Endodermal cell (in vitro differentiated cells): ENCODE measurements at regions not wholly inside any gene's neighbourhood (a gene's known extent, or its start where the extent isn't known, plus 50 kb on each side); places are given as distances from the start of the nearest gene placed in this dataset.

ENCODE experiments used
- DNase-seq: peaks from one replicate; pipeline ENCODE4 v3.0.0-alpha.2; 2017
- H3K27ac ChIP-seq: 2 replicates; pipeline ENCODE4 v1.5.1; 2013; ENCODE audit warnings: mild to moderate bottlenecking, low read depth, low read length, moderate library complexity
- H3K27me3 ChIP-seq: 2 replicates; pipeline ENCODE4 v1.6.1; 2013; ENCODE audit warnings: mild to moderate bottlenecking, low read length, moderate library complexity; ENCODE audit not compliant: insufficient read depth, control insufficient read depth, poor library complexity, severe bottlenecking
- H3K36me3 ChIP-seq: 2 replicates; pipeline ENCODE4 v1.7.0; 2013; ENCODE audit warnings: mild to moderate bottlenecking, low read length, moderate library complexity; ENCODE audit not compliant: control insufficient read depth, insufficient read depth
- H3K4me1 ChIP-seq: one replicate; pipeline ENCODE4 v1.7.0; 2013; ENCODE audit warnings: low read length; ENCODE audit not compliant: control insufficient read depth, insufficient read depth
- H3K4me3 ChIP-seq: 2 replicates; pipeline ENCODE4 v1.5.1; 2013; ENCODE audit warnings: mild to moderate bottlenecking, low read length, moderate library complexity
- H3K9ac ChIP-seq: 2 replicates; pipeline ENCODE4 v1.6.1; 2013; ENCODE audit warnings: mild to moderate bottlenecking, low read length, moderate library complexity; ENCODE audit not compliant: poor library complexity, severe bottlenecking; ENCODE audit errors: extremely low read depth
- H3K9me3 ChIP-seq: 2 replicates; pipeline ENCODE4 v1.6.1; 2013; ENCODE audit warnings: mild to moderate bottlenecking, low read length, moderate library complexity; ENCODE audit not compliant: control insufficient read depth
- H3K27ac Mint-ChIP-seq: 2 replicates; pipeline ENCODE4 v1.8.0; 2020; ENCODE audit warnings: mixed read lengths
- H3K27me3 Mint-ChIP-seq: 2 replicates; pipeline ENCODE4 v1.8.0; 2021; ENCODE audit warnings: mild to moderate bottlenecking, mixed read lengths; ENCODE audit not compliant: insufficient read depth
- H3K36me3 Mint-ChIP-seq: 2 replicates; pipeline ENCODE4 v1.8.0; 2020; ENCODE audit warnings: low read depth, mixed read lengths
- H3K4me1 Mint-ChIP-seq: 2 replicates; pipeline ENCODE4 v1.8.0; 2020; ENCODE audit warnings: mixed read lengths
- H3K4me3 Mint-ChIP-seq: 2 replicates; pipeline ENCODE4 v1.8.0; 2020; ENCODE audit warnings: mild to moderate bottlenecking, moderate library complexity, mixed read lengths
- H3K9me3 Mint-ChIP-seq: 2 replicates; pipeline ENCODE4 v1.8.0; 2020; ENCODE audit warnings: mild to moderate bottlenecking, mixed read lengths
- WGBS, 2 experiments: methylation state at CpG; one replicate each; pipeline versions ENCODE4 v1.1.5 to v1.1.7; 2013; ENCODE audit warnings: missing lambda C conversion rate in 2 of 2, mixed read lengths in 1 of 2; ENCODE audit not compliant: insufficient coverage in 1 of 2, insufficient read length in 1 of 2; 5-methylcytosine and 5-hydroxymethylcytosine counted together
- TF ChIP-seq, protein P1 (sequence below): fragments of 200-600 bp; sonication (generic); conservative IDR thresholded peaks from 2 replicates; pipeline ENCODE4 v1.5.0; 2021; ENCODE audit warnings: antibody characterized with exemption, mild to moderate bottlenecking

DNA sequence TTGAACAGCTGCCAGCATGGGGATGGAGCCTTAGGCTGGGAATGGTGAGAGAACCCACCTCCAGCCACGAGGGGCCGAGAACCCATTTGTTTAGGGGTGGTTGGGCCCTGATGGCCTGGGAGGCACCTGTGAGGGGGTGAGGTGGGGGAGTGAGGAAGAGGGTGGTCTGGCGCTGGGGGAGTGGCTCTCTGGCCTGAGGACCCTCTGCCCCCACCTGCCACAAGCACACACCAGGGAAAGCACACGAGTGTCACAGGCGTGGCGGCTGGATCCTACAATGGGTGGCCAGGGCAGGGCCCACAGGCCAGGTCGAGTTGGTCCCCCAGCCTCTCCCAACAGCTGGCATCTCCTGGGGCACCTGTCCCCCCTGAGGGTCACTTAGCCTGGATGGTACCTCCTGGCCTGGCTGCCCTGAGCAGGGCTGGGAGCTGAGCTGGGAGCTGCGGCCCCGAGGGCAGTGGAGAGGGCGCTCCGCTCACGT is 340.5 kb downstream of the TMEM121 start:
- Mint-ChIP-seq H3K4me1 (no peaks in the 10 kb centered on the region), H3K4me3 (no peak overlapping the region), H3K27ac (no peak overlapping the region), H3K36me3 (no peaks in the 10 kb centered on the region), H3K27me3 (no peaks in the 10 kb centered on the region), H3K9me3 (peaks cover 79% of the 10 kb centered on the region)
- Histone ChIP-seq H3K27me3 (no peaks in the 10 kb centered on the region), H3K9me3 (peaks cover 59% of the 10 kb centered on the region), H3K27ac (no peak overlapping the region), H3K9ac (no peak overlapping the region), H3K36me3 (no peaks in the 10 kb centered on the region), H3K4me1 (no peaks in the 10 kb centered on the region), H3K4me3 (no peak overlapping the region)
- DNase-seq = peak; percentile 5
- 85 to 100% methylated on average over 1 to 9 of the region's 12 CpGs for WGBS, 2 experiments
- TF ChIP-seq, protein P1, sequence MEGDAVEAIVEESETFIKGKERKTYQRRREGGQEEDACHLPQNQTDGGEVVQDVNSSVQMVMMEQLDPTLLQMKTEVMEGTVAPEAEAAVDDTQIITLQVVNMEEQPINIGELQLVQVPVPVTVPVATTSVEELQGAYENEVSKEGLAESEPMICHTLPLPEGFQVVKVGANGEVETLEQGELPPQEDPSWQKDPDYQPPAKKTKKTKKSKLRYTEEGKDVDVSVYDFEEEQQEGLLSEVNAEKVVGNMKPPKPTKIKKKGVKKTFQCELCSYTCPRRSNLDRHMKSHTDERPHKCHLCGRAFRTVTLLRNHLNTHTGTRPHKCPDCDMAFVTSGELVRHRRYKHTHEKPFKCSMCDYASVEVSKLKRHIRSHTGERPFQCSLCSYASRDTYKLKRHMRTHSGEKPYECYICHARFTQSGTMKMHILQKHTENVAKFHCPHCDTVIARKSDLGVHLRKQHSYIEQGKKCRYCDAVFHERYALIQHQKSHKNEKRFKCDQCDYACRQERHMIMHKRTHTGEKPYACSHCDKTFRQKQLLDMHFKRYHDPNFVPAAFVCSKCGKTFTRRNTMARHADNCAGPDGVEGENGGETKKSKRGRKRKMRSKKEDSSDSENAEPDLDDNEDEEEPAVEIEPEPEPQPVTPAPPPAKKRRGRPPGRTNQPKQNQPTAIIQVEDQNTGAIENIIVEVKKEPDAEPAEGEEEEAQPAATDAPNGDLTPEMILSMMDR = no peak

DNA sequence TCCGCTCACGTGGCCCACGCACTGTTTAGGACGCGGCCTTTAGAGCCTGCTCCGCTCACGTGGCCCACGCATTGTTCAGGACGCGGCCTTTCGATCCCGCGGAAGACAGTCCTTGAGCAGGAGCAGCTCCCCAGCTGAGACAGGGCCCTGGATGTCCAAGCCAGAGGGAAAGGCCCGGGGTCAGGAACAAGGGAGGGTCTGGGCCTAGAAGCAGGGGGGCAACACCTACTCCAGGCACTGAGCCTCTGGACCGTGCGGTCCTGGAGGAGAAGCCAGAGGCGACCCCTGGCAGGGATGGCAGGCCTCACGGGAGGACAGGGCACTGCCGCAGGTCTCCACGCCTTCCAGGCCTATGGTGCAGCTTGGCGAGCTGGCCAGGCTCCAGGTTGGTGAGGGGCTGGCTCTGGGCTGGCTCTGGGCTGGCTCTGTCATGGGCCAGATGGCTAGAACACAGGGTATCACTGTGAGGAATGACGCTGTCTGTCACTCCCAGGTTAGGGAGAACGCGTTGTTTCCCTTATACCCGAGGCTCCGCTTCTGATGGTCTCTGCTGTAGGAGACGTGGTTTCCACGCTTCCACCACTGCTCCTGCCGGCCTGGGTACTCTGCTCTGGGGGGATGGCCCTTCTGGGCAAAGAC is 341.7 kb downstream of the TMEM121 start:
- Histone ChIP-seq H3K36me3 (no peaks in the 10 kb centered on the region), H3K9ac (no peak overlapping the region), H3K27ac (no peak overlapping the region), H3K4me3 (no peak overlapping the region), H3K9me3 (peaks cover 57% of the 10 kb centered on the region), H3K27me3 (no peaks in the 10 kb centered on the region), H3K4me1 (no peaks in the 10 kb centered on the region)
- Mint-ChIP-seq H3K4me3 (no peak overlapping the region), H3K27me3 (no peaks in the 10 kb centered on the region), H3K27ac (no peak overlapping the region), H3K9me3 (peaks cover 79% of the 10 kb centered on the region), H3K4me1 (no peaks in the 10 kb centered on the region), H3K36me3 (no peaks in the 10 kb centered on the region)
- WGBS, 2 experiments = 79 to 81% methylated on average over 18 to 28 of the region's 29 CpGs
- peak; percentile 5 for DNase-seq
- TF ChIP-seq, protein P1 = no peak

DNA sequence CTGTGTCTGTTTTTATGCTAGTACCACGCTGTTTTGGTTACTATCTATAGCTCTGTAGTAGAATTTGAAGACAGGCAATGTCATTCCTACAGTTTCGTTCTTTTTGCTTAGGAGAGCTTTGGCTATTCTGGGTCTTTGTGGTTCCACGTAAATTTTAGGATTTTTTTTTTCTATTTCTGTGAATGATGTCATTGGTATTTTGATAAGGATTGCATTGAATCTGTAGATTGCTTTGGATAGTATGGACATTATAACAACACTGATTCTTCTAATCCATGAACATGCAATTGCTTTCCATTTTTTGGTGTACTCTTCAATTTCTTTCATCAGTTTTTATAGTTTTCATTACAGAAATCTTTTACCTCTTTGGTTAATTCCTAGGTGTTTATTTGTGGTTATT is 345.2 kb downstream of the TMEM121 start:
- H3K9ac ChIP-seq = no peak overlapping the region
- no peaks in the 10 kb centered on the region for H3K36me3 Mint-ChIP-seq
- H3K4me1 Mint-ChIP-seq = no peaks in the 10 kb centered on the region
- H3K27me3 ChIP-seq = no peaks in the 10 kb centered on the region
- WGBS, 2 experiments = 36 to 52% methylated on average over 2 to 3 of the region's 3 CpGs
- H3K36me3 ChIP-seq = no peaks in the 10 kb centered on the region
- no peak overlapping the region for H3K27ac Mint-ChIP-seq
- peaks cover 68% of the 10 kb centered on the region for H3K9me3 ChIP-seq
- peaks cover 88% of the 10 kb centered on the region for H3K9me3 Mint-ChIP-seq
- TF ChIP-seq, protein P1 = no peak
- no peak overlapping the region for H3K4me3 Mint-ChIP-seq
- no peaks in the 10 kb centered on the region for H3K4me1 ChIP-seq
- H3K27me3 Mint-ChIP-seq = no peaks in the 10 kb centered on the region
- H3K4me3 ChIP-seq = peak overlapping the region; percentile 17
- no peak overlapping the region for H3K27ac ChIP-seq
- DNase-seq = no peak
